ENCODE measurements at regions not wholly inside any gene's neighbourhood (a gene's known extent, or its start where the extent isn't known, plus 50 kb on each side); places are given as distances from the start of the nearest gene placed in this dataset.

DNA sequence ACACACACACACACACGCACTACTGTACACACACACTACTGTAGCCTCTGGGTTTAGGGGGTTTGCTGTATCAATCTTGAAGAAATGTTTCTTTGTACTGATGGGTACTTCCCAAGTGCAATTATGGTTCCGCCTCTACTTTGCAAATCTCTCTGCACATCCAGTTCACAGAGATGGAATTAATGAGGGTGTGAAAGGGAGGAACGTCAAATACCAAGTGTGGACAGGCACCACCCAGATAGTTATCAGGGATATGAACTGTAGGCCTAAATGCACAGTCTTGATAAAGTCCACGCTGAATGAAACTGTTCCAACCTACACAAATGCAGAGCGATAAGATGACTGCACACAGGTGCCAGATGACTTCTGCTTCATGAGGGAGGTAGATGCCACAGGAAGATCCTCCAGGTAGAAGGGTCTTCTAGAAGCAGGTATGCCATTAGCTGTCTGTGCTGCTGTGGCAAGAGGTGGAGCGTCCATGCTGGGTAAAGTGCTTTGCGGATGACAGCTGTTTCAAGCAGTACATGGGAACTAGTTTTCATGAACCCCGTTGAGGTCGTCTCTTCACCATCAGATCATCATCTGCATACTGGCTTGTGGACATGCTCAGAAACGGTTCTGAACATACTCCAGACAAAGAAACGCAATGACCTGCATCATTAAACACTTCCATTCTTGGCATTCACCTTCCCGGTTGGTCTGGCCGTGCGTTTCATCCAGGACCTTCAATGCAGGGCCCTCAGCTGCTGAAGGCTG lies 314.3 kb upstream of the RTL1 start (continued):
- TF ChIP-seq CTCF (conservative IDR thresholded peaks at IDR 0.05; ENCODE audit: low read depth in 2 of 2) (no peak), REST (IDR thresholded peaks at IDR 0.05; ENCODE audit: unreplicated experiment) (no peak), EZH2phosphoT487 (IDR thresholded peaks at IDR 0.05; ENCODE audit: unreplicated experiment) (no peak), NANOG (IDR thresholded peaks at IDR 0.05; ENCODE audit: borderline replicate concordance) (no peak), ZNF331 (CRISPR knock-in tag; IDR thresholded peaks at IDR 0.05; ENCODE audit: low read depth) (no peak), STAT1 (IDR thresholded peaks at IDR 0.05; ENCODE audit: unreplicated experiment) (no peak)

- H3K4me1 Mint-ChIP-seq: peaks cover 20% of the 10 kb centered on the region
- Histone ChIP-seq H3K79me2 (replicated peaks; ENCODE audit: insufficient read depth) (no peaks in the 10 kb centered on the region), H3K4me3 (no peak overlapping the region), H2AFZ (no peak overlapping the region), H3K27me3 (ENCODE audit: insufficient read depth) (no peaks in the 10 kb centered on the region), H3K36me3 (ENCODE audit: insufficient read depth) (no peaks in the 10 kb centered on the region), H3K4me2 (no peak overlapping the region), H3F3A (replicated peaks; ENCODE audit: low read depth) (no peaks in the 10 kb centered on the region; the same call in 1 of the 2 replicates), H3K27ac (ENCODE audit: low read depth) (no peak overlapping the region), H4K20me1 (replicated peaks; ENCODE audit: insufficient read depth) (no peaks in the 10 kb centered on the region), H3K9me2 (ENCODE audit: insufficient read depth) (no peaks in the 10 kb centered on the region), H3K4me1 (ENCODE audit: insufficient read depth) (peaks cover 14% of the 10 kb centered on the region)
- no peaks in the 10 kb centered on the region; the same call in 1 of the 3 replicates for H3K36me3 Mint-ChIP-seq (ENCODE audit: low read depth)
- H3K9me3 Mint-ChIP-seq: peaks cover 4% of the 10 kb centered on the region; the same call in 1 of the 3 replicates
- peaks cover 13% of the 10 kb centered on the region for H3K27me3 Mint-ChIP-seq (ENCODE audit: insufficient read depth, low read depth, poor library complexity)
- DNase-seq (ENCODE audit: low spot score): no peak
- ATAC-seq: no peak
- no peak overlapping the region for H3K27ac Mint-ChIP-seq
- H3K4me3 Mint-ChIP-seq: no peak overlapping the region
- TF ChIP-seq EZH2 (IDR thresholded peaks at IDR 0.05; ENCODE audit: low read depth, unreplicated experiment): no peak
- no peak for TF ChIP-seq EZH2phosphoT487 (IDR thresholded peaks at IDR 0.05; ENCODE audit: unreplicated experiment)
- no peak for TF ChIP-seq ZNF114 (CRISPR knock-in tag; IDR thresholded peaks at IDR 0.05)
- TF ChIP-seq STAT1 (IDR thresholded peaks at IDR 0.05; ENCODE audit: unreplicated experiment): no peak
- TF ChIP-seq ZNF462 (CRISPR knock-in tag; IDR thresholded peaks at IDR 0.05): no peak
These were observed 316.6 kb upstream of the RTL1 start for GRCh38 chr14:101219896-101220703.
